Stimulated activated CD8-positive, alpha-beta memory T cell treated with anti-CD3 and anti-CD28 coated beads, Interleukin-7, amount 100 ng/mL, for 1 hour (primary cell): ENCODE measurements at regions not wholly inside any gene's neighbourhood (a gene's known extent, or its start where the extent isn't known, plus 50 kb on each side); places are given as distances from the start of the nearest gene placed in this dataset.
A peak's percentile ranks its signal among the peaks of the same experiment; 100 is the strongest.

Experiments used
- DNase-seq, 2 donors: peaks; one replicate each; pipeline ENCODE4 v3.0.0-alpha.2; 2020; ENCODE audit warnings: low read depth in 2 of 2

DNA sequence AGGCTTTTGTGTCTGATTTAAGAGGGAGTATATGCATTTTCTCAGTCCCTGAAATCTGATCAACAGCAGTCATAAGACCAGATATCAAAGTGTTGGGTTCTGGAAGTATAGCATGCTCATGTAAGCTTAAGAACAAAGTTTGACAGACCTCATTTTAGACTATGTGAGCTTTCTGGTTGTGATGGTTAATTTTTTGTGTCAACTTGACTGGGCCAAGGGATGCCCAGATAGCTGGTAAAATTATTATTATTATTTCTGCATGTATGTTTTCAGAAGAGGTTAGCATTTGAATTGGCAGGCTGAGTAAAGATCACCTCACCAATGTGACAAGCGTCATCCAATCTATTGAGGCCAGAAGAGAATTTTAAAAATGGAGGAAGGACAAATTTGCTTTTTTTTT lies 63.5 kb upstream of the FRMD4A start:
- DNase-seq: no peak

DNA sequence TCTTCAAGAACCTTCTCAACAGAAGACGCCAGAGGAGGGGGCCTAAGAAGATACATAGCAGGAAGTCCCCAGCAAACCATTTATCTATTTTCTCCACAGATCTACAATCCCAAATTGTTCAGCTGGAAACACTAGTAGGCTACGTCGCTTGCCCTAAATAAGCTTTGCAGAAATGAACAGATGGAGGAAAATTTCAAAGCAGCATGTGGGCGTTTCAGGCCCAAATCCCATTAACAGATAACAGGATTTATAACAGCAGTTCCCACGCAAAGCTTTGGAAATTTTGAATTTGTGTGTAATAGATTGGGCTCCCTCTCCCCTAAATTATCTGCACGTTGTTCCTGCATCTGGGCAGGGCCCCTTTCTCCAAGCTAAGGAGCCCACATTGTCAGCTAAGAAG lies 60.6 kb upstream of the FRMD4A start:
- no peak for DNase-seq

DNA sequence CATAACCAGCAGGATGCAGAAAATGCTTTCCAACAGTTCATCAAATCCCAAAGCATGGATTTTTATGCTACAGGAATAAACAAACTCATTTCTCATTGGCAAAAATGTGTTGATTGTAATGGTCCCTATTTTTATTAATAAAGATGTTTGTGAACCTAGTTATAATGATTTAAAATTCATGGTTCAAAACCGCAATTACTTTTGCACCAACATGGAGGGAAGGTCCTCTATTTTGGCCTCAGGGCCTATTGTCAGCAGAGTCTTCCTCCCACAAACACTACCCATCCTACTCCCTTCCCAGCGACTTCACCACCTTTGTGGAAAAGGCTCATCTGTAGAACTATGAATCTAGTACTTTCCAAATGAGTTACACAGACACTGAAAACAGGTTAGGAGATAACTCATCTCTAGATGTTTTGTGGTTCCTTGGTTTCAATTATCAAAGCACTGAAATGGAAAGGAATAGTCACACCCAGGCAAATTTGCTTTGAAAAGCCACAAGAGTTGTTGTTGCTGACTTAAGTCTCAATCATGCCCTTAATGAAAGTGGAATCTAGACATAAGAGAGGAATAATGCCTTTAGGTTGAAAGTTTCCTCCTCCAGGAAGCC lies 59.4 kb upstream of the FRMD4A start:
- no peak for DNase-seq

DNA sequence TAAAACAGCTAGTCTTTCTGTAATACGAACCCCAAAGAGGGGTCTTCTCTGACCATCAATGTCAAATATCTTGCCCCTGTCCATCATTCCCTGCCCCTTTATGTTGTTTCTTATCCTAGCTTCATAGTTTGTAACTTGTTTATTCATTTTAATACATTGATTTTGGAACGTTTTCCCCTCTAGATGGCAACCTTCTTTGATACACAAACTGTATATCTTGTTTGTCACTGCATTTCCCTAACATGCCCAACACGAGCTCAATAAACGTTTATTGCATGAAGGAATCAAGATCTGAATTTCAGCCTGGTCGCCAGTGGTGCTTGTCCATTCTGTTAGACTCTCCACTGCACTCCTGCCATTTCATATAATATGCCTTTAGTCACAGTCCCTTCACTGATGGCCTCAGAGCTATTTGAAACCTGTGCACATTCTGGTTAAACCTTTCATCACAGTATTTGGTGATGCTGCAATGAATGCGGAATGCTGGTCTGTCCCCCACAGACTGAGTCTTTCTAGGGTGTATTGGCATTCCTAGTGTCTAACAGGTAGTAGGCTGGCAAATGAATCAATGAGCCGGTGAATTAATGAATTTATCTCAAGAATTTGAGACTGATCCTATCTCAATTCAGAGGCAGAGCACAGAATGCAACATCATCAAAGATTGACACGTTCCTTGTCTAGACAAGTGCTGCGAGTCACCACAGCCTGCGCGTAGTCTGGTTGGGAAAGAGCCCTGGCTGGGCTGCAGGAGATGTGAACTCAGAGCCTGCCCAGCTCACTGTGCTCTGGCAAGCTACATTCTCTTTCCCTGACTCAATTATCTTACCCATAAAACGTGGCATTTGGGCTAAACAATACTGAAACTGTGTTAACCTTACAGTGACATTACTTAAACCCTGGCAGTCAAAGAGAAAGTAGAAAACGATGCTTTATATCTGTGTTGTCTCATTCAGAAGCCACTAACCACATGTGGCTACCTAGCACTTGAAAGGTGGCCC lies 55.2 kb upstream of the FRMD4A start:
- no peak for DNase-seq

DNA sequence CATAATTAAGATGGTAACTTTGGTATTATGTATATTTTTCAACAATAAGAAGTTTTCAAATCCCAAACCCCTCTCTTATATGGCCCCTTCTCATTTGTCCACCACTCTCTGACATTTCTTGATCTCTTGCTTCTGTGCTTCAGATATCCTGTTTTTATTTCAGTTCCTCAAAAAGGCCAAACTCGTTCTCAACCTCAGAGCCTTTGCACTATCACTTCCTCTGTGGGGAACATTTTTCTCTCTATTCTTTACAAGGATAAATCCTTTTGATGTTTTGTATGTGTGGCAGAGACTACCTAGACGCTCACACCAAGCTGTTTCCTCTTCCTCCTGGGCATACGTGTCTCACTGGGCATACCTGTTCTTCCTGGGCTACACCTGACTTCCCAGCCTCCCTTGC lies 54.2 kb upstream of the FRMD4A start:
- no peak for DNase-seq

DNA sequence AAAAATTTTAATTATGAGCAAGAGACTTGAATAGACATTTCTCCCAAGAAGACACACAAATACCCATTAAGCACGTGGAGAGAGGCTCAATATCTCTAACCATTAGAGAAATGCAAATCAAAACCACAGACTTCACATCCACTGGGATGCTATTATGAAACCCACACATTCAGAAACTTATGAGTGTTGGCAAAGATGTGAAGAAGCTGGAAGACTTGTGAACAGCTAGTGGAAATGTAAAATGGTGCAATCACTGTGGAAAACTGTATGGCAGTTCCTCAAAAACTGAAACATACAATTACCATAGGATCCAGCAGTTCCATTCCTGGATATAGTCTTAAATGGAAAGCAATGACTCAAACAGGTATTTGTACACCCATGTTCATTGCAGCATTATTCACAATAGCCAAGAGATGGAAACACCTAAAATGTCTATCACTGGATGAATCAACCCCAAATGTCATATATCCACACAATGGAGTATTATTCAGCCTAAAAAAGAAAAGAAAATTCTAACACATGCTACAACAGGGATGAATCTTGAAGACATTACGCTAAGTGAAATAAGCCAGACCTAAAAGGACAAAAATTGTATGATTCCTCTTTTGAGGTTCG lies 53.5 kb upstream of the FRMD4A start:
- DNase-seq: no peak

DNA sequence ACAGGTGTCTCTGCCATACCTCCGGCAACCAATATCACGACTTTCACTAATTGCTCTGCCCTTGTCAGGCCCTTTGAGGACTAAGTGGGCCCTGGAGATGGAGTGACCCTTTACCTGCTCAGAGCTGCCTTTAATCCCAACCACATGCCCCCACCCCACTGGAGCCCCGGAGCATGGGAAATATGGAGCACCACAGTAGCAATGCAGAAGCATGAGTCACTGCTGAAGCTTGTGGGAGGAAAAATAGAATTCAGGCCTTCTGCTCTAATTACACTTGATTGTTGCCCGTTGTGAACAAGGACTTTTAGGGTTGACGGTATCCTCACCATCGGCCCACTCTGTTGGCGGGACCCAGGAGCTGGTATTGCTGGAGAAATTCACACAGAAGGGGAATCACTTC lies 52.5 kb upstream of the FRMD4A start:
- DNase-seq: no peak

DNA sequence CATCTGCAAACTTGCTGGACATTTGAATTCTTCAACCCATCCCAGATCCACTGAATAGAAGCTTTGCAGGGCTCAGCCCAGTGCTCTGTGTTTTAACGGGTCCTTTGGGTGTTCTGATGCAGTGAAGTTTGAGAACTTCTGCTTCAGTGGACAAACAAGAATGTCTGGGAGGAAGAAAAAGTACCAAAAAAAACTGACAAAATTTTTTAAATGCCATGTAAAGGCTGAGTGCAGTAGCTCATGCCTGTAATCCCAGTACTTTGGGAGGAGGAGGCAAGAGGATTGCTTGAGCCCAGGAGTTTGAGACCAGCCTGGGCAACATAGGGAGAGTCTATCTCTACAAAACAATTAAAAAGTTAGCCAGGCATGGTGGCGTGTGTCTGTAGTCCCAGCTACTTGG lies 51.8 kb upstream of the FRMD4A start:
- DNase-seq: no peak

DNA sequence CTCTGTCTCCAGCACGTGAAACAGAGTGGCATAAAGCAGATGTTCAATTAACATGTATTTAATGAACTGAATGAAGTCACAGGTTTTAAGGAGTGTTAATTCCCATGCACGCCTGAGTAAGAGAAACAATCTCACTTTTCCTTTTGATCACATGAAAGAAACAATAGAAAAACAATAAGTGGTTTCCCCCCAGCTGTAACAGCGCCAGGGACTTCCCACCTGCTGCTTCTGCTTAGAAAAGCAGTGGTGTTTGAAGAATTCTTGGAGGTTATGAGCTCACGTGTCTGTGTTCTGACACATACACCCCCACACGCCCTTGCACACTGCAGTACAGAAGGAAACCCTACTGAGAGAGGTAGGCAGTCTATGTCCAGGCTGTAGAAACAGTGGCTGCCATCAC lies 51.3 kb upstream of the FRMD4A start:
- peak in 1 of 2 donors; percentile 5 for DNase-seq

DNA sequence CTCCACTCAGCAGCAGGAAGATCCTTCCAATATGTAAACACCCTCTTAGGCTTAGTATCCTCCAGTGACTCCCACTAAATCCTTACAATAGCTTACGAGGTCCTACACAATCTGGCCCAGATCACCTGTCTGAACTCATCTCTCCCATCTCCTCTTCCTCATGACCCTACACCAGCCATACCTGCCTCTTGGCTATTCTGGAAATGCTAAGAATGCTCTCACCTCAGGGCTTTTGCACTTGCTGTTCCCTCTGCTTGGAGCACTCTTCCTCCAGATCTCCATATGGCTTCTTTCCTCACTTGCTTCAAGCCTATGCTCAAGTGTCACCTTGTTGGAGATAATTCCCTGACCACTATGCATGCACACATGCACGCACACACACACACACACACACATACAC lies 50.8 kb upstream of the FRMD4A start:
- DNase-seq: no peak

DNA sequence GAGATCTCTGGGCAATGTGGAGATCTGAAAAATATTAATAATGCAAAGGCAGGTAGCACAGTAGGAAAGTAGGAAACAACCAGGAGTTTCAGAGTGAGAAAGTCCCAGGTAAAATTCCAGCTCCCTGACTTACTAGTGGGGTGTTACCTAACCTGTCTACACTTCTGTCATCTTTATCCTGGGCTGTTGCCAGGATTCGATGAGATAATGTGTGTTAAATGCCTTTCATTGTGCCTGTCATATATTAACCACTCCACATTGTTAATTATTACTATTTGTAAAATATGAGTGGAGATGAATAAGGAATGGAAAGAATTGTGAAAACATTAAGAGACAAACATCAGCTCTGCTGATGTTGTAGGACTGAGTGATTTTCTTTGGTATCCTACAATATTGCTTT lies 50.0 kb upstream of the FRMD4A start:
- no peak for DNase-seq
